H9 (cell line): ENCODE measurements at regions not wholly inside any gene's neighbourhood (a gene's known extent, or its start where the extent isn't known, plus 50 kb on each side); places are given as distances from the start of the nearest gene placed in this dataset.

ENCODE experiments used
- DNase-seq: peaks from one replicate; pipeline ENCODE4 v3.0.0-alpha.2; 2017
- H2AFZ ChIP-seq: one replicate; pipeline ENCODE4 v1.6.1; 2013; ENCODE audit warnings: mild to moderate bottlenecking, low read length, control low read depth, moderate library complexity
- H2AK5ac ChIP-seq: 2 replicates; pipeline ENCODE4 v1.6.1; 2013; ENCODE audit warnings: low read length, control low read depth, mixed read lengths; ENCODE audit not compliant: insufficient read length
- H2BK120ac ChIP-seq: one replicate; pipeline ENCODE4 v1.6.1; 2013; ENCODE audit warnings: low read depth, mild to moderate bottlenecking, low read length, control low read depth, inconsistent platforms; ENCODE audit not compliant: poor library complexity, severe bottlenecking
- H2BK12ac ChIP-seq: 2 replicates; pipeline ENCODE4 v1.6.1; 2013; ENCODE audit warnings: low read length, control low read depth, mixed read lengths, low read depth; ENCODE audit not compliant: insufficient read length
- H2BK15ac ChIP-seq: 2 replicates; pipeline ENCODE4 v1.6.1; 2013; ENCODE audit warnings: low read depth, low read length, control low read depth
- H2BK20ac ChIP-seq: one replicate; pipeline ENCODE4 v1.6.1; 2013; ENCODE audit warnings: low read depth, mild to moderate bottlenecking, low read length, control low read depth, inconsistent platforms; ENCODE audit not compliant: poor library complexity, severe bottlenecking
- H2BK5ac ChIP-seq: 2 replicates; pipeline ENCODE4 v1.6.1; 2013; ENCODE audit warnings: low read length, control low read depth, mixed read lengths; ENCODE audit not compliant: insufficient read length
- H3K14ac ChIP-seq: 2 replicates; pipeline ENCODE4 v1.6.1; 2013; ENCODE audit warnings: low read length, control low read depth; ENCODE audit not compliant: insufficient read depth
- H3K18ac ChIP-seq: 2 replicates; pipeline ENCODE4 v1.6.1; 2013; ENCODE audit warnings: low read depth, mild to moderate bottlenecking, mixed read lengths, low read length, control low read depth; ENCODE audit not compliant: insufficient read length
- H3K23ac ChIP-seq: 2 replicates; pipeline ENCODE4 v1.6.1; 2013; ENCODE audit warnings: low read length, control low read depth, mixed read lengths, low read depth; ENCODE audit not compliant: insufficient read length
- H3K23me2 ChIP-seq: 2 replicates; pipeline ENCODE4 v1.6.1; 2013; ENCODE audit warnings: low read depth, mild to moderate bottlenecking, mixed read lengths, low read length, control low read depth; ENCODE audit not compliant: insufficient read length, poor library complexity, severe bottlenecking
- H3K27ac ChIP-seq: 2 replicates; pipeline ENCODE4 v1.5.1; 2013; ENCODE audit warnings: low read length, control low read depth, mixed read lengths, low read depth; ENCODE audit not compliant: insufficient read length
- H3K27me3 ChIP-seq: 2 replicates; pipeline ENCODE4 v1.6.1; 2013; ENCODE audit warnings: low read length, control low read depth, inconsistent platforms; ENCODE audit not compliant: insufficient read depth
- H3K4ac ChIP-seq: 2 replicates; pipeline ENCODE4 v1.6.1; 2013; ENCODE audit warnings: low read depth, mild to moderate bottlenecking, control low read depth, inconsistent platforms, low read length, moderate library complexity
- H3K4me1 ChIP-seq: 2 replicates; pipeline ENCODE4 v1.6.1; 2013; ENCODE audit warnings: low read length, control low read depth, inconsistent platforms; ENCODE audit not compliant: insufficient read depth
- H3K4me2 ChIP-seq: 2 replicates; pipeline ENCODE4 v1.6.1; 2013; ENCODE audit warnings: low read length, control low read depth, mixed read lengths; ENCODE audit not compliant: insufficient read length, insufficient read depth
- H3K56ac ChIP-seq: 2 replicates; pipeline ENCODE4 v1.6.1; 2013; ENCODE audit warnings: low read depth, mild to moderate bottlenecking, mixed read lengths, low read length, control low read depth; ENCODE audit not compliant: insufficient read length
- H3K79me1 ChIP-seq: 2 replicates; pipeline ENCODE4 v1.6.1; 2013; ENCODE audit warnings: low read depth, mild to moderate bottlenecking, moderate library complexity, low read length, control low read depth, inconsistent platforms; ENCODE audit not compliant: insufficient read depth, poor library complexity, severe bottlenecking
- H3K79me2 ChIP-seq: 2 replicates; pipeline ENCODE4 v1.6.1; 2013; ENCODE audit warnings: low read length, control low read depth, inconsistent platforms; ENCODE audit not compliant: insufficient read depth
- H3K9ac ChIP-seq: 2 replicates; pipeline ENCODE4 v1.6.1; 2013; ENCODE audit warnings: low read length, control low read depth, mixed read lengths; ENCODE audit not compliant: insufficient read length; ENCODE audit errors: extremely low read depth
- H3K9me3 ChIP-seq: one replicate; pipeline ENCODE4 v1.6.1; 2013; ENCODE audit warnings: low read depth, low read length, inconsistent platforms; ENCODE audit not compliant: control insufficient read depth
- H3T11ph ChIP-seq: one replicate; pipeline ENCODE4 v1.6.1; 2013; ENCODE audit warnings: mild to moderate bottlenecking, low read length, control low read depth, inconsistent platforms
- H4K20me1 ChIP-seq: one replicate; pipeline ENCODE4 v1.6.1; 2013; ENCODE audit not compliant: control insufficient read depth, insufficient read length, insufficient read depth
- H4K5ac ChIP-seq: 2 replicates; pipeline ENCODE4 v1.6.1; 2013; ENCODE audit warnings: low read depth, mild to moderate bottlenecking, mixed read lengths, low read length, control low read depth; ENCODE audit not compliant: insufficient read length
- H4K8ac ChIP-seq: replicated peaks from 2 replicates; pipeline ENCODE4 v1.6.1; 2013; ENCODE audit warnings: low read length, control low read depth, mixed read lengths, low read depth; ENCODE audit not compliant: insufficient read length
- H4K91ac ChIP-seq: 2 replicates; pipeline ENCODE4 v1.6.1; 2013; ENCODE audit warnings: low read depth, mild to moderate bottlenecking, moderate library complexity, mixed read lengths, low read length, control low read depth; ENCODE audit not compliant: insufficient read length
- H3K27ac Mint-ChIP-seq, 3 experiments: 2 replicates in 2 of 3; 3 replicates in 1 of 3; pipeline ENCODE4 v1.8.0; 2020 to 2021; ENCODE audit warnings: mixed read lengths in 3 of 3, mild to moderate bottlenecking in 1 of 3, moderate library complexity in 1 of 3
- H3K27me3 Mint-ChIP-seq: 2 replicates; pipeline ENCODE4 v1.8.0; 2021; ENCODE audit warnings: low read depth, mild to moderate bottlenecking, moderate library complexity, mixed read lengths
- H3K36me3 Mint-ChIP-seq, 3 experiments: 2 replicates in 2 of 3; 3 replicates in 1 of 3; pipeline ENCODE4 v1.8.0; 2020 to 2021; ENCODE audit warnings: low read depth in 3 of 3, mixed read lengths in 3 of 3; ENCODE audit not compliant: insufficient read depth in 1 of 3
- H3K4me1 Mint-ChIP-seq, 2 experiments: 2 replicates each; pipeline ENCODE4 v1.8.0; 2020; ENCODE audit warnings: mixed read lengths in 2 of 2
- H3K4me3 Mint-ChIP-seq, 2 experiments: 2 replicates in 1 of 2; 3 replicates in 1 of 2; pipeline ENCODE4 v1.8.0; 2020 to 2021; ENCODE audit warnings: mild to moderate bottlenecking in 2 of 2, mixed read lengths in 2 of 2, moderate library complexity in 1 of 2
- H3K9me3 Mint-ChIP-seq, 2 experiments: 2 replicates in 1 of 2; 3 replicates in 1 of 2; pipeline ENCODE4 v1.8.0; 2020; ENCODE audit warnings: mild to moderate bottlenecking in 2 of 2, mixed read lengths in 2 of 2, moderate library complexity in 1 of 2
- TF ChIP-seq, protein P1 (sequence below): fragments of 200-600 bp; sonication (generic); conservative IDR thresholded peaks from 3 replicates; pipeline ENCODE4 v1.8.0; 2021; ENCODE audit warnings: antibody characterized with exemption, mild to moderate bottlenecking

DNA sequence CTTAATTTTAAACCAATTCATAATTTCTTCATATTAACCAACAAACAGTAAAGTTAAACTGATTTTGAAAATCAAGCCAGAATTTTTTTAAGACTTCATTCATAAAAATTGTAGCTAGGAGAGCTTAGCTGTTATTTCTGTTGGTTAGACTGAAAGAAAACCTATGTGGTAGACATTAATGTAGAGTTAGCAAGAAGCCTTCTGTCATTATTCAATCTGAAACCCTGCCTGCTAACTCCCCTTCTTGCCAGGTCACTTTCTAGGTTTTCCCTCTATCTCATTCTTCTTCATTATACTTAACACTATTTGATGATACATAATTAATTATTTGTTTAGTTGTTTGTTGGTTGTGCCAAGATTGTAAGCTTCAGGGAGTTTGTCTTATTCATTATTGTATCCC lies 304.3 kb upstream of the MEF2C start:
- no peak overlapping the region for H3K18ac ChIP-seq
- H2BK12ac ChIP-seq, result no peak overlapping the region
- H2AFZ ChIP-seq, result no peak overlapping the region
- no peak overlapping the region for H4K8ac ChIP-seq
- no peak overlapping the region for H4K5ac ChIP-seq
- no peak overlapping the region for H2BK120ac ChIP-seq
- H3K56ac ChIP-seq, result no peak overlapping the region
- Mint-ChIP-seq H3K27me3 (no peaks in the 10 kb centered on the region), H3K4me3 (no peak overlapping the region), H3K9me3 (no peaks in the 10 kb centered on the region), H3K36me3 (no peaks in the 10 kb centered on the region), H3K4me1 (peaks cover 3 to 4% of the 10 kb centered on the region in 2 experiments; a peak in 2 of 4 replicates), H3K27ac (no peak overlapping the region)
- no peak overlapping the region for H2BK20ac ChIP-seq
- no peak overlapping the region for H4K91ac ChIP-seq
- no peaks in the 10 kb centered on the region for H3K23me2 ChIP-seq
- H3K4me2 ChIP-seq, result no peak overlapping the region
- H4K20me1 ChIP-seq, result no peaks in the 10 kb centered on the region
- H3K27me3 ChIP-seq, result no peaks in the 10 kb centered on the region
- no peaks in the 10 kb centered on the region for H3K79me1 ChIP-seq
- no peaks in the 10 kb centered on the region for H3K9me3 ChIP-seq
- H3K4ac ChIP-seq, result no peak overlapping the region
- H3K27ac ChIP-seq, result no peak overlapping the region
- H2BK5ac ChIP-seq, result no peak overlapping the region
- H3K4me1 ChIP-seq, result no peaks in the 10 kb centered on the region
- TF ChIP-seq, protein P1, sequence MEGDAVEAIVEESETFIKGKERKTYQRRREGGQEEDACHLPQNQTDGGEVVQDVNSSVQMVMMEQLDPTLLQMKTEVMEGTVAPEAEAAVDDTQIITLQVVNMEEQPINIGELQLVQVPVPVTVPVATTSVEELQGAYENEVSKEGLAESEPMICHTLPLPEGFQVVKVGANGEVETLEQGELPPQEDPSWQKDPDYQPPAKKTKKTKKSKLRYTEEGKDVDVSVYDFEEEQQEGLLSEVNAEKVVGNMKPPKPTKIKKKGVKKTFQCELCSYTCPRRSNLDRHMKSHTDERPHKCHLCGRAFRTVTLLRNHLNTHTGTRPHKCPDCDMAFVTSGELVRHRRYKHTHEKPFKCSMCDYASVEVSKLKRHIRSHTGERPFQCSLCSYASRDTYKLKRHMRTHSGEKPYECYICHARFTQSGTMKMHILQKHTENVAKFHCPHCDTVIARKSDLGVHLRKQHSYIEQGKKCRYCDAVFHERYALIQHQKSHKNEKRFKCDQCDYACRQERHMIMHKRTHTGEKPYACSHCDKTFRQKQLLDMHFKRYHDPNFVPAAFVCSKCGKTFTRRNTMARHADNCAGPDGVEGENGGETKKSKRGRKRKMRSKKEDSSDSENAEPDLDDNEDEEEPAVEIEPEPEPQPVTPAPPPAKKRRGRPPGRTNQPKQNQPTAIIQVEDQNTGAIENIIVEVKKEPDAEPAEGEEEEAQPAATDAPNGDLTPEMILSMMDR, result no peak
- DNase-seq, result no peak
- no peak overlapping the region for H2AK5ac ChIP-seq
- no peak overlapping the region for H3K9ac ChIP-seq
- no peaks in the 10 kb centered on the region for H3K79me2 ChIP-seq
- H3T11ph ChIP-seq, result no peak overlapping the region
- H3K14ac ChIP-seq, result no peak overlapping the region
- H2BK15ac ChIP-seq, result no peak overlapping the region
- H3K23ac ChIP-seq, result no peak overlapping the region
